Neural cell (in vitro differentiated cells): ENCODE measurements at regions not wholly inside any gene's neighbourhood (a gene's known extent, or its start where the extent isn't known, plus 50 kb on each side); places are given as distances from the start of the nearest gene placed in this dataset.

Experiments
- H2AFZ ChIP-seq: fragments of 200-600, 300-800 bp; sonication (generic), shearing (Covaris generic); 2 replicates; pipeline ENCODE4 v1.6.0; 2014; ENCODE audit warnings: low read depth, mild to moderate bottlenecking, antibody characterized with exemption, low read length, moderate library complexity
- H3F3A ChIP-seq: fragments of 200-600 bp; shearing (Covaris generic); 2 replicates; pipeline ENCODE4 v1.6.1; 2016; ENCODE audit warnings: mild to moderate bottlenecking, moderate library complexity, mixed read lengths, antibody characterized with exemption, low read length; ENCODE audit not compliant: insufficient read depth, poor library complexity, severe bottlenecking
- H3K27ac ChIP-seq: fragments of 200-600, 300-800 bp; sonication (generic), shearing (Covaris generic); 2 replicates; pipeline ENCODE4 v1.5.1; 2014; ENCODE audit warnings: mild to moderate bottlenecking, low read length, moderate library complexity
- H3K27me3 ChIP-seq: fragments of 300-800, 200-600 bp; sonication (generic), shearing (Covaris generic); 2 replicates; pipeline ENCODE4 v1.6.0; 2014; ENCODE audit warnings: mild to moderate bottlenecking, low read depth, low read length, moderate library complexity; ENCODE audit not compliant: insufficient read depth
- H3K36me3 ChIP-seq: fragments of 300-800, 200-600 bp; sonication (generic), shearing (Covaris generic); 2 replicates; pipeline ENCODE4 v1.5.1; 2014; ENCODE audit warnings: mild to moderate bottlenecking, antibody characterized with exemption, low read length, moderate library complexity; ENCODE audit not compliant: insufficient read depth
- H3K4me2 ChIP-seq: fragments of 300-800, 200-600 bp; sonication (generic), shearing (Covaris generic); 2 replicates; pipeline ENCODE4 v1.6.0; 2014; ENCODE audit warnings: mild to moderate bottlenecking, low read length
- H3K4me3 ChIP-seq: fragments of 300-800, 200-600 bp; sonication (generic), shearing (Covaris generic); 2 replicates; pipeline ENCODE4 v1.5.1; 2014; ENCODE audit warnings: mild to moderate bottlenecking, low read length, moderate library complexity
- H3K79me2 ChIP-seq: fragments of 200-600 bp; shearing (Covaris generic); replicated peaks from 2 replicates; pipeline ENCODE4 v1.6.0; 2014; ENCODE audit warnings: mild to moderate bottlenecking, low read length, moderate library complexity; ENCODE audit not compliant: insufficient read depth
- H3K9ac ChIP-seq: fragments of 300-800, 200-600 bp; sonication (generic), shearing (Covaris generic); 2 replicates; pipeline ENCODE4 v1.6.1; 2016; ENCODE audit warnings: mild to moderate bottlenecking, low read length, mixed read lengths
- H3K9me2 ChIP-seq: fragments of 200-600 bp; shearing (Covaris generic); 2 replicates; pipeline ENCODE4 v1.6.1; 2016; ENCODE audit warnings: mild to moderate bottlenecking, low read length, mixed read lengths; ENCODE audit not compliant: insufficient read depth
- H3K9me3 ChIP-seq: fragments of 200-600, 300-800 bp; sonication (generic), shearing (Covaris generic); 2 replicates; pipeline ENCODE4 v1.6.1; 2016; ENCODE audit warnings: mild to moderate bottlenecking, mixed run types, low read length, moderate library complexity, mixed read lengths
- H4K20me1 ChIP-seq: fragments of 200-600 bp; shearing (Covaris generic); 2 replicates; pipeline ENCODE4 v1.6.1; 2016; ENCODE audit warnings: mild to moderate bottlenecking, mixed run types; ENCODE audit not compliant: insufficient read depth
- EP300 ChIP-seq: fragments of 450-650 bp; conservative IDR thresholded peaks from 2 replicates; pipeline ENCODE4 v1.6.1; 2014; ENCODE audit warnings: antibody characterized with exemption, mild to moderate bottlenecking, moderate library complexity; ENCODE audit not compliant: poor library complexity, severe bottlenecking
- EZH2 ChIP-seq: fragments of 200-600, 300-800 bp; shearing (Covaris generic), sonication (generic); IDR thresholded peaks from 2 replicates; pipeline ENCODE4 v1.6.1; 2014; ENCODE audit warnings: antibody characterized with exemption, low read length, borderline replicate concordance, mild to moderate bottlenecking; ENCODE audit not compliant: insufficient read depth, poor library complexity, severe bottlenecking
- MXI1 ChIP-seq: fragments of 450-650 bp; conservative IDR thresholded peaks from 2 replicates; pipeline ENCODE4 v1.6.1; 2014; ENCODE audit warnings: antibody characterized with exemption, mild to moderate bottlenecking; ENCODE audit not compliant: poor library complexity, severe bottlenecking
- POLR2AphosphoS5 ChIP-seq: IDR thresholded peaks from 2 replicates; pipeline ENCODE4 v1.6.1; 2012
- RAD21 ChIP-seq: fragments of 450-650 bp; conservative IDR thresholded peaks from 2 replicates; pipeline ENCODE4 v1.6.1; 2014; ENCODE audit warnings: antibody characterized with exemption, mild to moderate bottlenecking, moderate library complexity
- SMC3 ChIP-seq: fragments of 450-650 bp; conservative IDR thresholded peaks from 2 replicates; pipeline ENCODE4 v1.6.1; 2014; ENCODE audit warnings: antibody characterized with exemption, mild to moderate bottlenecking, moderate library complexity; ENCODE audit not compliant: poor library complexity
- TAF1 ChIP-seq: IDR thresholded peaks from 2 replicates; pipeline ENCODE4 v1.6.1; 2012; ENCODE audit warnings: low read depth
- TF ChIP-seq, protein P1 (sequence below): fragments of 450-650 bp; IDR thresholded peaks from 2 replicates; pipeline ENCODE4 v1.5.1; 2014; ENCODE audit warnings: antibody characterized with exemption, mild to moderate bottlenecking, moderate library complexity; ENCODE audit not compliant: poor library complexity, severe bottlenecking
- TF ChIP-seq, protein P2 (sequence below): IDR thresholded peaks from 2 replicates; pipeline ENCODE4 v1.6.1; 2012; ENCODE audit warnings: borderline replicate concordance

DNA sequence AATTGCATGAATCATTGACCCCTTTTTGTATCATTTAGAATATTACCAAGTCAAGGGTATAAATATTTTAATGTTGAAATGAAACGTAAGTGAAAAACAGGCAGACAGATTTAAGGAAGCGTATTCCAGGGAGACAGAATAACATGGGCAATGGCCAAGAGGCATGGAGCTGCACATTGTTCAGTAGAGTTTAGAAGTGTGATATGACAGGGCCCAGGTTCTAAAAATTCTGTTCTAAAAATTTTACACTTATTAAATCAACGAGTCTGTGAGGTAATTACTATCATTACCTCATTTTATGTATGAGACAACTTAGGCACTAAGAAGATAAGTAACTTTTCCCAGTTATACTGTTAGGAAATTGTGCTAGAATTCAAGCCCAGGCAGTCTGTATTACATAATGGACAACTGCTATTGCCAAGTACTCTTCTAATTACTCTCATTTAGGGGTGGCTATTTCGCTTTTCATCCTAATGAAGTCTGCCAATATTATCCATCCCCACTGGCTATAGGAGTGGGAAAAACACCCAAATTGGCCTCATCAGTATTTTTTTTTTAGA lies 103.2 kb upstream of the NAV3 start:
- H3K4me2 ChIP-seq: no peak overlapping the region
- H3K9me3 ChIP-seq: no peaks in the 10 kb centered on the region
- H3K27me3 ChIP-seq: no peaks in the 10 kb centered on the region
- H3K9ac ChIP-seq: no peak overlapping the region
- no peaks in the 10 kb centered on the region for H3K79me2 ChIP-seq
- H3K4me3 ChIP-seq: no peak overlapping the region
- no peaks in the 10 kb centered on the region for H3K36me3 ChIP-seq
- no peak overlapping the region for H3K27ac ChIP-seq
- TF ChIP-seq EP300 (no peak), RAD21 (no peak), SMC3 (no peak), POLR2AphosphoS5 (no peak), TAF1 (no peak), EZH2 (no peak), MXI1 (no peak)
- TF ChIP-seq, protein P1, sequence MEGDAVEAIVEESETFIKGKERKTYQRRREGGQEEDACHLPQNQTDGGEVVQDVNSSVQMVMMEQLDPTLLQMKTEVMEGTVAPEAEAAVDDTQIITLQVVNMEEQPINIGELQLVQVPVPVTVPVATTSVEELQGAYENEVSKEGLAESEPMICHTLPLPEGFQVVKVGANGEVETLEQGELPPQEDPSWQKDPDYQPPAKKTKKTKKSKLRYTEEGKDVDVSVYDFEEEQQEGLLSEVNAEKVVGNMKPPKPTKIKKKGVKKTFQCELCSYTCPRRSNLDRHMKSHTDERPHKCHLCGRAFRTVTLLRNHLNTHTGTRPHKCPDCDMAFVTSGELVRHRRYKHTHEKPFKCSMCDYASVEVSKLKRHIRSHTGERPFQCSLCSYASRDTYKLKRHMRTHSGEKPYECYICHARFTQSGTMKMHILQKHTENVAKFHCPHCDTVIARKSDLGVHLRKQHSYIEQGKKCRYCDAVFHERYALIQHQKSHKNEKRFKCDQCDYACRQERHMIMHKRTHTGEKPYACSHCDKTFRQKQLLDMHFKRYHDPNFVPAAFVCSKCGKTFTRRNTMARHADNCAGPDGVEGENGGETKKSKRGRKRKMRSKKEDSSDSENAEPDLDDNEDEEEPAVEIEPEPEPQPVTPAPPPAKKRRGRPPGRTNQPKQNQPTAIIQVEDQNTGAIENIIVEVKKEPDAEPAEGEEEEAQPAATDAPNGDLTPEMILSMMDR: no peak
- TF ChIP-seq, protein P2, sequence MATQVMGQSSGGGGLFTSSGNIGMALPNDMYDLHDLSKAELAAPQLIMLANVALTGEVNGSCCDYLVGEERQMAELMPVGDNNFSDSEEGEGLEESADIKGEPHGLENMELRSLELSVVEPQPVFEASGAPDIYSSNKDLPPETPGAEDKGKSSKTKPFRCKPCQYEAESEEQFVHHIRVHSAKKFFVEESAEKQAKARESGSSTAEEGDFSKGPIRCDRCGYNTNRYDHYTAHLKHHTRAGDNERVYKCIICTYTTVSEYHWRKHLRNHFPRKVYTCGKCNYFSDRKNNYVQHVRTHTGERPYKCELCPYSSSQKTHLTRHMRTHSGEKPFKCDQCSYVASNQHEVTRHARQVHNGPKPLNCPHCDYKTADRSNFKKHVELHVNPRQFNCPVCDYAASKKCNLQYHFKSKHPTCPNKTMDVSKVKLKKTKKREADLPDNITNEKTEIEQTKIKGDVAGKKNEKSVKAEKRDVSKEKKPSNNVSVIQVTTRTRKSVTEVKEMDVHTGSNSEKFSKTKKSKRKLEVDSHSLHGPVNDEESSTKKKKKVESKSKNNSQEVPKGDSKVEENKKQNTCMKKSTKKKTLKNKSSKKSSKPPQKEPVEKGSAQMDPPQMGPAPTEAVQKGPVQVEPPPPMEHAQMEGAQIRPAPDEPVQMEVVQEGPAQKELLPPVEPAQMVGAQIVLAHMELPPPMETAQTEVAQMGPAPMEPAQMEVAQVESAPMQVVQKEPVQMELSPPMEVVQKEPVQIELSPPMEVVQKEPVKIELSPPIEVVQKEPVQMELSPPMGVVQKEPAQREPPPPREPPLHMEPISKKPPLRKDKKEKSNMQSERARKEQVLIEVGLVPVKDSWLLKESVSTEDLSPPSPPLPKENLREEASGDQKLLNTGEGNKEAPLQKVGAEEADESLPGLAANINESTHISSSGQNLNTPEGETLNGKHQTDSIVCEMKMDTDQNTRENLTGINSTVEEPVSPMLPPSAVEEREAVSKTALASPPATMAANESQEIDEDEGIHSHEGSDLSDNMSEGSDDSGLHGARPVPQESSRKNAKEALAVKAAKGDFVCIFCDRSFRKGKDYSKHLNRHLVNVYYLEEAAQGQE: no peak
- H2AFZ ChIP-seq: no peak overlapping the region
- no peaks in the 10 kb centered on the region for H4K20me1 ChIP-seq
- H3F3A ChIP-seq: no peaks in the 10 kb centered on the region
- H3K9me2 ChIP-seq: no peaks in the 10 kb centered on the region

DNA sequence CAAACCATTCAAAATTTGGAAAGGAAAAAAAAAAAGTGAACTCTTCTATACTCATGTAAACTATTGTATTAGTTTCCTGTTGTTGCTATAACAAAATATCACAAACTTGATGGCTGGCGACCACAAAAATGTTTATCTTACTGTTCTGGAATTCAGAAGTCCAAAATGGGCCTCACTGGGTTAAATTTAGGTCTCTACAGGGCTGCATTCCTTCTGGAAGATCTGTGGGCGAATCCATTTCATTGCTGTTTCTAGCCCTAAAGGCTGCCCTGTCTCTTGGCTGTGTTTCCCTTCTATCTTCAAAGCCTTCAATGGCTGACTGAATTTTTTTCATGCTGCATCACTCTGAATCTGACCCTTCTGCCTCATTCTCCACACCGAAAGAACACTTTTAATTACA lies 105.1 kb upstream of the NAV3 start:
- Histone ChIP-seq H3K9me2 (no peaks in the 10 kb centered on the region), H3K79me2 (no peaks in the 10 kb centered on the region), H3K9me3 (no peaks in the 10 kb centered on the region), H3K36me3 (no peaks in the 10 kb centered on the region), H3F3A (no peaks in the 10 kb centered on the region), H3K27me3 (no peaks in the 10 kb centered on the region), H4K20me1 (no peaks in the 10 kb centered on the region), H3K4me2 (no peak overlapping the region), H2AFZ (no peak overlapping the region), H3K4me3 (no peak overlapping the region), H3K27ac (no peak overlapping the region), H3K9ac (no peak overlapping the region)
- TF ChIP-seq SMC3: no peak
- TF ChIP-seq RAD21: no peak
- no peak for TF ChIP-seq POLR2AphosphoS5
- TF ChIP-seq EP300: no peak
- TF ChIP-seq, protein P2: no peak
- TF ChIP-seq TAF1: no peak
- TF ChIP-seq MXI1: no peak
- TF ChIP-seq, protein P1: no peak
- no peak for TF ChIP-seq EZH2
